Mucosa of descending colon (tissue), 3 donors: ENCODE measurements at regions not wholly inside any gene's neighbourhood (a gene's known extent, or its start where the extent isn't known, plus 50 kb on each side); places are given as distances from the start of the nearest gene placed in this dataset.

Source experiments
- ATAC-seq: fragments of 200-7000 bp; cut with Tn5 transposase; one replicate; pipeline ENCODE4 v1.9.1; 2020; ENCODE audit warnings: mild to moderate bottlenecking, moderate library complexity
- DNase-seq, 3 donors: peaks; one replicate each; pipeline ENCODE4 v3.0.0-alpha.2; 2020
- H3K36me3 ChIP-seq: fragments of 200-600 bp; one replicate; pipeline ENCODE4 v1.8.0; 2021; ENCODE audit warnings: low read depth, mild to moderate bottlenecking
- H3K4me1 ChIP-seq: fragments of 200-600 bp; one replicate; pipeline ENCODE4 v1.8.0; 2021; ENCODE audit warnings: low read depth, mild to moderate bottlenecking
- H3K4me3 ChIP-seq: fragments of 200-600 bp; one replicate; pipeline ENCODE4 v1.8.0; 2021; ENCODE audit warnings: mild to moderate bottlenecking
- H3K9me3 ChIP-seq: fragments of 200-600 bp; one replicate; pipeline ENCODE4 v1.8.0; 2021; ENCODE audit warnings: mild to moderate bottlenecking
- CTCF ChIP-seq: fragments of 200-600 bp; IDR thresholded peaks from one replicate; pipeline ENCODE4 v1.8.0; 2022; ENCODE audit warnings: antibody characterized with exemption, mild to moderate bottlenecking
- intact Hi-C, 2 donors: fragments of 100-400 bp; cut with DNase I in 1 of 2; cut with micrococcal nuclease in 1 of 2; formaldehyde crosslinking; loops; one replicate each; pipeline versions ENCODE4 v1.11.0 to v1.11.1; 2022; cut with DNase I, micrococcal nuclease
- donor health status: DM: no; HTN: no; CAD: no; lungs with moderate emphysema.
- donor health status: DM: no; HTN: no; CAD: no.
- donor health status: DM: no; HTN: yes; CAD: no.

GRCh38 chr1:195236991-195237889, 1371.0 kb downstream of the KCNT2 start:
- ATAC-seq = no peak
- intact Hi-C loops = no loop called here

GRCh38 chr1:195218428-195219212, 1389.6 kb downstream of the KCNT2 start:
- peaks cover 5% of the 10 kb centered on the region for H3K9me3 ChIP-seq
- intact Hi-C loops = no loop called here
- TF ChIP-seq CTCF = no peak
- H3K4me3 ChIP-seq = no peak overlapping the region
- ATAC-seq (no peak), DNase-seq (no peak)
- H3K36me3 ChIP-seq = no peaks in the 10 kb centered on the region
- no peaks in the 10 kb centered on the region for H3K4me1 ChIP-seq

More at GRCh38 chr1:195236991-195237889, 1371.0 kb downstream of the KCNT2 start:
- TF ChIP-seq CTCF = no peak
- no peak for DNase-seq
- no peaks in the 10 kb centered on the region for H3K4me1 ChIP-seq
- H3K9me3 ChIP-seq = peaks cover 10% of the 10 kb centered on the region
- H3K4me3 ChIP-seq = no peak overlapping the region
- H3K36me3 ChIP-seq = no peaks in the 10 kb centered on the region

GRCh38 chr1:195202241-195202640, 1406.0 kb downstream of the KCNT2 start:
- ATAC-seq = no peak
- no peaks in the 10 kb centered on the region for H3K9me3 ChIP-seq
- H3K4me1 ChIP-seq = no peaks in the 10 kb centered on the region
- TF ChIP-seq CTCF = no peak
- intact Hi-C loops = no loop called here
- H3K4me3 ChIP-seq = no peak overlapping the region
- no peaks in the 10 kb centered on the region for H3K36me3 ChIP-seq
- no peak for DNase-seq

- no peak for TF ChIP-seq CTCF
- H3K9me3 ChIP-seq = no peaks in the 10 kb centered on the region
- intact Hi-C loops = no loop called here
- H3K36me3 ChIP-seq = no peaks in the 10 kb centered on the region
- DNase-seq = no peak
- no peak for ATAC-seq
- no peak overlapping the region for H3K4me3 ChIP-seq
- H3K4me1 ChIP-seq = no peaks in the 10 kb centered on the region
Measured at GRCh38 chr1:195200772-195201171, 1407.5 kb downstream of the KCNT2 start.

GRCh38 chr1:195197116-195197515, 1411.1 kb downstream of the KCNT2 start:
- ATAC-seq (no peak), DNase-seq (no peak)
- Histone ChIP-seq H3K36me3 (no peaks in the 10 kb centered on the region), H3K9me3 (no peaks in the 10 kb centered on the region), H3K4me3 (no peak overlapping the region), H3K4me1 (no peaks in the 10 kb centered on the region)
- intact Hi-C loops = no loop called here
- no peak for TF ChIP-seq CTCF
